GM12878 (cell line): ENCODE measurements at regions not wholly inside any gene's neighbourhood (a gene's known extent, or its start where the extent isn't known, plus 50 kb on each side); places are given as distances from the start of the nearest gene placed in this dataset.

ENCODE experiments used
- CHD4 ChIP-seq: fragments of 200-600 bp; sonication (generic); IDR thresholded peaks from 2 replicates; pipeline ENCODE4 v1.6.1; 2016; ENCODE audit warnings: mild to moderate bottlenecking
- CREB1 ChIP-seq: IDR thresholded peaks from 2 replicates; pipeline ENCODE4 v1.6.1; 2012; ENCODE audit warnings: low read depth, mild to moderate bottlenecking, inconsistent platforms
- EZH2 ChIP-seq: IDR thresholded peaks from 2 replicates; pipeline ENCODE4 v1.6.1; 2012; ENCODE audit warnings: low read depth, mild to moderate bottlenecking, control low read depth, inconsistent platforms, low read length, borderline replicate concordance; ENCODE audit not compliant: control insufficient read depth
- POLR2A ChIP-seq: IDR thresholded peaks from 2 replicates; pipeline ENCODE4 v1.6.1; 2011; ENCODE audit warnings: low read depth, mild to moderate bottlenecking, low read length
- TARDBP ChIP-seq: IDR thresholded peaks from 2 replicates; pipeline ENCODE4 v1.6.1; 2016; ENCODE audit warnings: borderline replicate concordance
- ZNF622 ChIP-seq: fragments of 450-650 bp; IDR thresholded peaks from 2 replicates; pipeline ENCODE4 v1.6.1; 2017; ENCODE audit warnings: mild to moderate bottlenecking, inconsistent platforms
- TF ChIP-seq, protein P1 (sequence below), 3 experiments: IDR thresholded peaks in 2 of 3; conservative IDR thresholded peaks in 1 of 3; 2 replicates each; pipeline ENCODE4 v1.5.1; 2011; ENCODE audit warnings: low read depth in 3 of 3, low read length in 3 of 3, mild to moderate bottlenecking in 3 of 3, control low read depth in 2 of 3, moderate library complexity in 2 of 3, inconsistent platforms in 1 of 3, mixed read lengths in 1 of 3; ENCODE audit not compliant: control insufficient read depth in 2 of 3, insufficient read depth in 1 of 3; ENCODE audit errors: extremely low read depth in 1 of 3
- TF ChIP-seq, protein P2 (sequence below): IDR thresholded peaks from 2 replicates; pipeline ENCODE4 v1.6.1; 2012; ENCODE audit warnings: low read depth, low read length, improper control_type of control experiment
- TF ChIP-seq, protein P3 (sequence below): fragments of 450-650 bp; IDR thresholded peaks from 2 replicates; pipeline ENCODE4 v1.6.1; 2016; ENCODE audit warnings: mild to moderate bottlenecking

DNA sequence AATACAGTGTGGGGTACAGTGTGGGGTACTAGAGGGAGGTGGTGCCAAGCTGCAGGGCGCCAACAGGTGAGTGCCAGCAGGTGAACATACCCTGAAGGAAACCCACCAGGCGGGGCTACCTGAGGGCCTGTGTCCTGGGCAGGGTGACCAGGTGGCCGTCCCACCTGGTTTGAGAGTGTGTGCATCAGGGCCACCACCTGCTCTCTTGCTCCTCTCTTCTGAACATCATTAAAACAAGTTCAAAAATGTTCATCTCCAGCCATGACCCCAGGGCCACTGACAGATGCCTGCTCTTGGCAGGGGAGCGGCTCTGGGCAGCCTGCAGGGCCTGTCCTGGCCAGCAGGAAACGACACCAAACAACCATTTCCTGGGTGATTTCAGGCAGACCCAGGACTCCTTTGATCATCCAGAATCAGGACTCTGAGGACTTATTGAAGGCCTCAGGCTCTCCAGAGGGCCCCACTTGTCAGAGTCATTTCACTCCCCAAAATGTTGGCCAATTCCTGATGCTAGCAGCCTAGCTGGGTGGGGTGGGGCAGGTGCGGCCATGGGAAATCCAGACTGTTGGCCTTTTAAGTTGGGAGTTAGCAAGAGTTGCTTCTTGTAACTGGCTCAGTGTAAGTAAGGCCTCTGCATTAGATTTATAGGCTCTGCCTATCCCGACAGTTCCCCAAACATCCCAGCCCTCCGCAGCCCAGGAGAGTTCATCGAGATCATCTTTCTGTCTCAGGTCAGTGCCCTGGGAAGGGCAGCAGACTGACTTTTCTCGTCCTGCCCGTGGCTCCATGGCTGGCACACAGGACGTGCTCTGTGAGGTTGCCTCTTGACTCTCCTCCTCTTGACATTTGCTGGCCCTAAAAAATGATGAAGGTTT, 111.5 kb upstream of the ZNF236 start:
- TF ChIP-seq, protein P1, sequence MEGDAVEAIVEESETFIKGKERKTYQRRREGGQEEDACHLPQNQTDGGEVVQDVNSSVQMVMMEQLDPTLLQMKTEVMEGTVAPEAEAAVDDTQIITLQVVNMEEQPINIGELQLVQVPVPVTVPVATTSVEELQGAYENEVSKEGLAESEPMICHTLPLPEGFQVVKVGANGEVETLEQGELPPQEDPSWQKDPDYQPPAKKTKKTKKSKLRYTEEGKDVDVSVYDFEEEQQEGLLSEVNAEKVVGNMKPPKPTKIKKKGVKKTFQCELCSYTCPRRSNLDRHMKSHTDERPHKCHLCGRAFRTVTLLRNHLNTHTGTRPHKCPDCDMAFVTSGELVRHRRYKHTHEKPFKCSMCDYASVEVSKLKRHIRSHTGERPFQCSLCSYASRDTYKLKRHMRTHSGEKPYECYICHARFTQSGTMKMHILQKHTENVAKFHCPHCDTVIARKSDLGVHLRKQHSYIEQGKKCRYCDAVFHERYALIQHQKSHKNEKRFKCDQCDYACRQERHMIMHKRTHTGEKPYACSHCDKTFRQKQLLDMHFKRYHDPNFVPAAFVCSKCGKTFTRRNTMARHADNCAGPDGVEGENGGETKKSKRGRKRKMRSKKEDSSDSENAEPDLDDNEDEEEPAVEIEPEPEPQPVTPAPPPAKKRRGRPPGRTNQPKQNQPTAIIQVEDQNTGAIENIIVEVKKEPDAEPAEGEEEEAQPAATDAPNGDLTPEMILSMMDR (IDR thresholded peaks at IDR 0.05 in 2 of 3, conservative IDR thresholded peaks at IDR 0.05 in 1 of 3; ENCODE audit: control insufficient read depth in 2 of 3, extremely low read depth in 1 of 3, insufficient read depth in 1 of 3, low read depth in 3 of 3, low read length in 3 of 3) = no peak
- TF ChIP-seq POLR2A = no peak
- no peak for TF ChIP-seq EZH2
- TF ChIP-seq CHD4 = no peak
- TF ChIP-seq ZNF622 = no peak
- TF ChIP-seq TARDBP = no peak
- TF ChIP-seq, protein P2, sequence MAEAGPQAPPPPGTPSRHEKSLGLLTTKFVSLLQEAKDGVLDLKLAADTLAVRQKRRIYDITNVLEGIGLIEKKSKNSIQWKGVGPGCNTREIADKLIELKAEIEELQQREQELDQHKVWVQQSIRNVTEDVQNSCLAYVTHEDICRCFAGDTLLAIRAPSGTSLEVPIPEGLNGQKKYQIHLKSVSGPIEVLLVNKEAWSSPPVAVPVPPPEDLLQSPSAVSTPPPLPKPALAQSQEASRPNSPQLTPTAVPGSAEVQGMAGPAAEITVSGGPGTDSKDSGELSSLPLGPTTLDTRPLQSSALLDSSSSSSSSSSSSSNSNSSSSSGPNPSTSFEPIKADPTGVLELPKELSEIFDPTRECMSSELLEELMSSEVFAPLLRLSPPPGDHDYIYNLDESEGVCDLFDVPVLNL = no peak
- TF ChIP-seq CREB1 = no peak
- TF ChIP-seq, protein P3, sequence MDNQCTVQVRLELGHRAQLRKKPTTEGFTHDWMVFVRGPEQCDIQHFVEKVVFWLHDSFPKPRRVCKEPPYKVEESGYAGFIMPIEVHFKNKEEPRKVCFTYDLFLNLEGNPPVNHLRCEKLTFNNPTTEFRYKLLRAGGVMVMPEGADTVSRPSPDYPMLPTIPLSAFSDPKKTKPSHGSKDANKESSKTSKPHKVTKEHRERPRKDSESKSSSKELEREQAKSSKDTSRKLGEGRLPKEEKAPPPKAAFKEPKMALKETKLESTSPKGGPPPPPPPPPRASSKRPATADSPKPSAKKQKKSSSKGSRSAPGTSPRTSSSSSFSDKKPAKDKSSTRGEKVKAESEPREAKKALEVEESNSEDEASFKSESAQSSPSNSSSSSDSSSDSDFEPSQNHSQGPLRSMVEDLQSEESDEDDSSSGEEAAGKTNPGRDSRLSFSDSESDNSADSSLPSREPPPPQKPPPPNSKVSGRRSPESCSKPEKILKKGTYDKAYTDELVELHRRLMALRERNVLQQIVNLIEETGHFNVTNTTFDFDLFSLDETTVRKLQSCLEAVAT = no peak
